ENCODE measurements at regions not wholly inside any gene's neighbourhood (a gene's known extent, or its start where the extent isn't known, plus 50 kb on each side); places are given as distances from the start of the nearest gene placed in this dataset.

DNA sequence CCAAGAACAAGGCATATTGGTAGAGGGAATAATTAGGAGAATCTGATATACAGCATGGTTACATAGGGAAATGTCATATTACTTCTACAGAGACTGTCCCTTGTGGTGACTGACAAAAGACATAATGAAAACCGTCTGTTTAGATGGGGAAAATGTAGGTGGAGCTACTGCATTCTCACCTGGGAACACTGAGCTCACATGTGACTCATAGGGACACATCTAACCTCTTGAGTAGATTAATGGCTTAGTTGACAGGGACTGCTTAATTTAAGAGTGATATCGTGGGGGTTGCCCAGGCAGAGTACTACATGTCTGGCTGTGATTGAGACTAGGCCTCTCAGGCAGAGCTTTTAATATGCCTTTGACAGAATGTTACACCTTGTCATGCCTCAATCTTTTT lies 235.3 kb upstream of the ZFP64 start (continued):
- TF ChIP-seq ATF2 (CRISPR knock-in tag; IDR thresholded peaks at IDR 0.05; ENCODE audit: borderline replicate concordance, low read depth) = no peak
- no peak for TF ChIP-seq ZNF396 (CRISPR knock-in tag; IDR thresholded peaks at IDR 0.05; ENCODE audit: borderline replicate concordance)
- TF ChIP-seq RELA (CRISPR knock-in tag; IDR thresholded peaks at IDR 0.05; ENCODE audit: borderline replicate concordance) = no peak
- no peak for TF ChIP-seq PRRX2 (CRISPR knock-in tag; IDR thresholded peaks at IDR 0.05)

- Mint-ChIP-seq H3K4me3 (no peak overlapping the region), H3K27me3 (ENCODE audit: low read depth) (no peaks in the 10 kb centered on the region), H3K36me3 (peaks cover 4% of the 10 kb centered on the region; the same call in 1 of the 2 replicates), H3K27ac (no peak overlapping the region), H3K4me1 (0 out of 2 replicates have a peak, but pooled peaks cover 2% of the 10 kb centered on the region), H3K9me3 (peaks cover 22% of the 10 kb centered on the region)
- ATAC-seq = no peak
- ChIA-PET CTCF (no interaction called here), POLR2A (no interaction called here)
- no peak for DNase-seq (ENCODE audit: low spot score)
- TF ChIP-seq ATF2 (CRISPR knock-in tag; IDR thresholded peaks at IDR 0.05; ENCODE audit: borderline replicate concordance, low read depth) (no peak), TP53 (CRISPR knock-in tag; IDR thresholded peaks at IDR 0.05) (no peak), OVOL2 (CRISPR knock-in tag; IDR thresholded peaks at IDR 0.05; ENCODE audit: borderline replicate concordance) (no peak), IRF2 (CRISPR knock-in tag; IDR thresholded peaks at IDR 0.05; ENCODE audit: borderline replicate concordance, low read depth) (no peak), ETV6 (CRISPR knock-in tag; IDR thresholded peaks at IDR 0.05) (no peak), CREM (CRISPR knock-in tag; IDR thresholded peaks at IDR 0.05) (no peak), GRHL2 (CRISPR knock-in tag; IDR thresholded peaks at IDR 0.05; ENCODE audit: insufficient replicate concordance, severe bottlenecking) (no peak), ZNF423 (CRISPR knock-in tag; IDR thresholded peaks at IDR 0.05) (no peak), FOXJ3 (CRISPR knock-in tag; IDR thresholded peaks at IDR 0.05; ENCODE audit: borderline replicate concordance) (no peak), ZNF232 (CRISPR knock-in tag; IDR thresholded peaks at IDR 0.05) (no peak), RORB (CRISPR knock-in tag; IDR thresholded peaks at IDR 0.05) (no peak), TEAD1 (CRISPR knock-in tag; IDR thresholded peaks at IDR 0.05) (no peak), TCF7 (CRISPR knock-in tag; IDR thresholded peaks at IDR 0.05; ENCODE audit: low read depth) (no peak)
- TF ChIP-seq, protein P1, sequence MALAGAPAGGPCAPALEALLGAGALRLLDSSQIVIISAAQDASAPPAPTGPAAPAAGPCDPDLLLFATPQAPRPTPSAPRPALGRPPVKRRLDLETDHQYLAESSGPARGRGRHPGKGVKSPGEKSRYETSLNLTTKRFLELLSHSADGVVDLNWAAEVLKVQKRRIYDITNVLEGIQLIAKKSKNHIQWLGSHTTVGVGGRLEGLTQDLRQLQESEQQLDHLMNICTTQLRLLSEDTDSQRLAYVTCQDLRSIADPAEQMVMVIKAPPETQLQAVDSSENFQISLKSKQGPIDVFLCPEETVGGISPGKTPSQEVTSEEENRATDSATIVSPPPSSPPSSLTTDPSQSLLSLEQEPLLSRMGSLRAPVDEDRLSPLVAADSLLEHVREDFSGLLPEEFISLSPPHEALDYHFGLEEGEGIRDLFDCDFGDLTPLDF (CRISPR knock-in tag; IDR thresholded peaks at IDR 0.05) = no peak
- TF ChIP-seq, protein P2, sequence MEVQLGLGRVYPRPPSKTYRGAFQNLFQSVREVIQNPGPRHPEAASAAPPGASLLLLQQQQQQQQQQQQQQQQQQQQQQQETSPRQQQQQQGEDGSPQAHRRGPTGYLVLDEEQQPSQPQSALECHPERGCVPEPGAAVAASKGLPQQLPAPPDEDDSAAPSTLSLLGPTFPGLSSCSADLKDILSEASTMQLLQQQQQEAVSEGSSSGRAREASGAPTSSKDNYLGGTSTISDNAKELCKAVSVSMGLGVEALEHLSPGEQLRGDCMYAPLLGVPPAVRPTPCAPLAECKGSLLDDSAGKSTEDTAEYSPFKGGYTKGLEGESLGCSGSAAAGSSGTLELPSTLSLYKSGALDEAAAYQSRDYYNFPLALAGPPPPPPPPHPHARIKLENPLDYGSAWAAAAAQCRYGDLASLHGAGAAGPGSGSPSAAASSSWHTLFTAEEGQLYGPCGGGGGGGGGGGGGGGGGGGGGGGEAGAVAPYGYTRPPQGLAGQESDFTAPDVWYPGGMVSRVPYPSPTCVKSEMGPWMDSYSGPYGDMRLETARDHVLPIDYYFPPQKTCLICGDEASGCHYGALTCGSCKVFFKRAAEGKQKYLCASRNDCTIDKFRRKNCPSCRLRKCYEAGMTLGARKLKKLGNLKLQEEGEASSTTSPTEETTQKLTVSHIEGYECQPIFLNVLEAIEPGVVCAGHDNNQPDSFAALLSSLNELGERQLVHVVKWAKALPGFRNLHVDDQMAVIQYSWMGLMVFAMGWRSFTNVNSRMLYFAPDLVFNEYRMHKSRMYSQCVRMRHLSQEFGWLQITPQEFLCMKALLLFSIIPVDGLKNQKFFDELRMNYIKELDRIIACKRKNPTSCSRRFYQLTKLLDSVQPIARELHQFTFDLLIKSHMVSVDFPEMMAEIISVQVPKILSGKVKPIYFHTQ (CRISPR knock-in tag; IDR thresholded peaks at IDR 0.05) = no peak
Measured at GRCh38 chr20:52425701-52426100, 234.1 kb upstream of the ZFP64 start.

DNA sequence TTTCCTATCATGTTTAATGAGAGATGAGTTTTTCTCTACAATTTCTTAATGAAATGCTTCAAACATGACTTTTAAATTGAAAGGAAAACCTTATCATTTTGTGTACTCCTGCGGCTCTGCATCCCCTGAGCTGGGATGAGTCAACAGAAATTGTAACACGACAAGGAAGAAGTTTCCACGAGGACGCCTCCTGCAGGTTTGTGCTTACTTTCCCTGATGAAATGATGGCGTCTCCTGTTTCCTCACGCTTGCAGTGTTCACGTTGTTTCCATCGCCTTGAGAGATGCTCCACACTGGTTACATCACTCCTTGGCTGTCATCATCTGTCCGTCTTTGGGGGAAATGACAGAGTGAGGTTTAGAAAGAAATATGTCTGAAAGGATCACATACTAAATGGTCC lies 233.7 kb upstream of the ZFP64 start:
- H3K36me3 Mint-ChIP-seq = peaks cover 4% of the 10 kb centered on the region; the same call in 1 of the 2 replicates
- H3K4me3 Mint-ChIP-seq = no peak overlapping the region
- ATAC-seq = no peak
- H3K9me3 Mint-ChIP-seq = peaks cover 23% of the 10 kb centered on the region
- H3K27ac Mint-ChIP-seq = no peak overlapping the region
- no peaks in the 10 kb centered on the region for H3K27me3 Mint-ChIP-seq (ENCODE audit: low read depth)
- ChIA-PET POLR2A (no interaction called here), CTCF (no interaction called here)
- no peak for DNase-seq (ENCODE audit: low spot score)
- H3K4me1 Mint-ChIP-seq = 0 out of 2 replicates have a peak, but pooled peaks cover 2% of the 10 kb centered on the region
- TF ChIP-seq ZNF416 (CRISPR knock-in tag; IDR thresholded peaks at IDR 0.05) (no peak), NFATC4 (CRISPR knock-in tag; IDR thresholded peaks at IDR 0.05) (no peak), ZSCAN18 (CRISPR knock-in tag; IDR thresholded peaks at IDR 0.05) (no peak), ZNF425 (CRISPR knock-in tag; conservative IDR thresholded peaks at IDR 0.05) (no peak)

Measured in WTC11 (cell line).